ENCODE measurements at regions not wholly inside any gene's neighbourhood (a gene's known extent, or its start where the extent isn't known, plus 50 kb on each side); places are given as distances from the start of the nearest gene placed in this dataset.

- in situ Hi-C loops (cut with HindIII; ENCODE audit: low sequenced_read_pairs), result no loop called here
Measured at GRCh38 chr10:4081685-4082111, 296.7 kb upstream of the KLF6 start.

- in situ Hi-C loops (cut with HindIII; ENCODE audit: low sequenced_read_pairs), result no loop called here
Measured at GRCh38 chr10:4080225-4080805, 295.3 kb upstream of the KLF6 start.

- in situ Hi-C loops (cut with HindIII; ENCODE audit: low sequenced_read_pairs), result no loop called here
Measured at GRCh38 chr10:4079803-4080202, 294.8 kb upstream of the KLF6 start.

GRCh38 chr10:4077804-4078203, 292.8 kb upstream of the KLF6 start:
- in situ Hi-C loops (cut with HindIII; ENCODE audit: low sequenced_read_pairs), result no loop called here

- in situ Hi-C loops (cut with HindIII; ENCODE audit: low sequenced_read_pairs), result no loop called here
Measured at GRCh38 chr10:4076983-4077382, 292.0 kb upstream of the KLF6 start.

- in situ Hi-C loops (cut with HindIII; ENCODE audit: low sequenced_read_pairs), result no loop called here
Measured at GRCh38 chr10:4075443-4075842, 290.4 kb upstream of the KLF6 start.

- in situ Hi-C loops (cut with HindIII; ENCODE audit: low sequenced_read_pairs), result loop anchor here (5.0 kb wide), 2 partner anchors 47 to 78 kb away; no protein-coding TSS in a partner anchor
Measured at GRCh38 chr10:4074545-4075407, 289.8 kb upstream of the KLF6 start.

- in situ Hi-C loops (cut with HindIII; ENCODE audit: low sequenced_read_pairs), result loop anchor here (5.0 kb wide), 2 partner anchors 47 to 78 kb away; no protein-coding TSS in a partner anchor
Measured at GRCh38 chr10:4073912-4074311, 288.9 kb upstream of the KLF6 start.

- in situ Hi-C loops (cut with HindIII; ENCODE audit: low sequenced_read_pairs), result loop anchor here (5.0 kb wide), 2 partner anchors 44 to 81 kb away; no protein-coding TSS in a partner anchor
Measured at GRCh38 chr10:4070921-4071660, 286.1 kb upstream of the KLF6 start.

GRCh38 chr10:4070184-4070583, 285.2 kb upstream of the KLF6 start:
- in situ Hi-C loops (cut with HindIII; ENCODE audit: low sequenced_read_pairs), result loop anchor here (5.0 kb wide), 2 partner anchors 43 to 82 kb away; no protein-coding TSS in a partner anchor

- in situ Hi-C loops (cut with HindIII; ENCODE audit: low sequenced_read_pairs), result no loop called here
Measured at GRCh38 chr10:4069491-4069890, 284.5 kb upstream of the KLF6 start.

GRCh38 chr10:4068629-4069028, 283.6 kb upstream of the KLF6 start:
- in situ Hi-C loops (cut with HindIII; ENCODE audit: low sequenced_read_pairs), result no loop called here

GRCh38 chr10:4067931-4068561, 283.0 kb upstream of the KLF6 start:
- in situ Hi-C loops (cut with HindIII; ENCODE audit: low sequenced_read_pairs), result no loop called here

GRCh38 chr10:4067531-4067930, 282.5 kb upstream of the KLF6 start:
- in situ Hi-C loops (cut with HindIII; ENCODE audit: low sequenced_read_pairs), result no loop called here

- in situ Hi-C loops (cut with HindIII; ENCODE audit: low sequenced_read_pairs), result no loop called here
Measured at GRCh38 chr10:4066581-4067390, 281.8 kb upstream of the KLF6 start.

- in situ Hi-C loops (cut with HindIII; ENCODE audit: low sequenced_read_pairs), result no loop called here
Measured at GRCh38 chr10:4064489-4064888, 279.5 kb upstream of the KLF6 start.

GRCh38 chr10:4063717-4064116, 278.7 kb upstream of the KLF6 start:
- in situ Hi-C loops (cut with HindIII; ENCODE audit: low sequenced_read_pairs), result no loop called here

GRCh38 chr10:4062751-4063150, 277.7 kb upstream of the KLF6 start:
- in situ Hi-C loops (cut with HindIII; ENCODE audit: low sequenced_read_pairs), result no loop called here

GRCh38 chr10:4062072-4062471, 277.1 kb upstream of the KLF6 start:
- in situ Hi-C loops (cut with HindIII; ENCODE audit: low sequenced_read_pairs), result no loop called here

GRCh38 chr10:4061441-4061951, 276.5 kb upstream of the KLF6 start:
- in situ Hi-C loops (cut with HindIII; ENCODE audit: low sequenced_read_pairs), result no loop called here
